CD14-positive monocyte (primary cell): ENCODE measurements at regions not wholly inside any gene's neighbourhood (a gene's known extent, or its start where the extent isn't known, plus 50 kb on each side); places are given as distances from the start of the nearest gene placed in this dataset.

Experiments used
- DNase-seq, 3 donors: peaks; one replicate each; pipeline ENCODE4 v3.0.0-alpha.2; 2011 to 2022
- H2AFZ ChIP-seq: 2 replicates; pipeline ENCODE4 v1.6.0; 2012; ENCODE audit warnings: mild to moderate bottlenecking, low read depth, low read length, inconsistent platforms; ENCODE audit not compliant: insufficient read depth, poor library complexity, severe bottlenecking
- H3K27ac ChIP-seq, 2 donors: 1 replicate in 1 of 2; 2 replicates in 1 of 2; pipeline ENCODE4 v1.5.1; 2012 to 2013; ENCODE audit warnings: low read length in 2 of 2, control low read depth in 1 of 2, inconsistent platforms in 1 of 2, low read depth in 1 of 2, mild to moderate bottlenecking in 1 of 2
- H3K27me3 ChIP-seq, 2 donors: one replicate each; pipeline versions ENCODE4 v1.6.0 to v1.6.1; 2011 to 2013; ENCODE audit warnings: low read length in 2 of 2; ENCODE audit not compliant: control insufficient read depth in 2 of 2, insufficient read depth in 2 of 2
- H3K36me3 ChIP-seq, 2 donors: replicated peaks in 1 of 2; 1 replicate in 1 of 2; 2 replicates in 1 of 2; pipeline versions ENCODE4 v1.5.1 to v1.6.1; 2012 to 2013; ENCODE audit warnings: low read length in 2 of 2, control low read depth in 1 of 2, inconsistent platforms in 1 of 2, mild to moderate bottlenecking in 1 of 2; ENCODE audit not compliant: insufficient read depth in 2 of 2, control insufficient read depth in 1 of 2
- H3K4me1 ChIP-seq, 2 donors: 1 replicate in 1 of 2; 2 replicates in 1 of 2; pipeline versions ENCODE4 v1.5.1 to v1.6.1; 2012 to 2013; ENCODE audit warnings: low read length in 2 of 2, control low read depth in 1 of 2, inconsistent platforms in 1 of 2, mild to moderate bottlenecking in 1 of 2, moderate library complexity in 1 of 2; ENCODE audit not compliant: insufficient read depth in 2 of 2, control insufficient read depth in 1 of 2
- H3K4me2 ChIP-seq: replicated peaks from 2 replicates; pipeline ENCODE3; 2012; ENCODE audit warnings: low read length, moderate library complexity, mild to moderate bottlenecking; ENCODE audit not compliant: poor library complexity, severe bottlenecking; ENCODE audit errors: extremely low read depth
- H3K4me3 ChIP-seq, 3 experiments: fragments of 200-600 bp in 1 of 3; sonication (generic) in 1 of 3; replicated peaks in 1 of 3; 1 replicate in 2 of 3; 2 replicates in 1 of 3; pipeline ENCODE4 v1.5.1; 2011 to 2013; ENCODE audit warnings: low read length in 3 of 3, mild to moderate bottlenecking in 3 of 3, control low read depth in 2 of 3, low read depth in 2 of 3, inconsistent platforms in 1 of 3, moderate library complexity in 1 of 3
- H3K79me2 ChIP-seq: 2 replicates; pipeline ENCODE4 v1.6.0; 2012; ENCODE audit warnings: mild to moderate bottlenecking, control low read depth, inconsistent platforms, low read length, moderate library complexity; ENCODE audit not compliant: insufficient read depth
- H3K9ac ChIP-seq: 2 replicates; pipeline ENCODE4 v1.6.0; 2017; ENCODE audit warnings: low read length, mild to moderate bottlenecking; ENCODE audit not compliant: insufficient read depth, poor library complexity, severe bottlenecking
- H3K9me3 ChIP-seq, 2 donors: replicated peaks in 1 of 2; 1 replicate in 1 of 2; 2 replicates in 1 of 2; pipeline versions ENCODE4 v1.5.1 to v1.6.1; 2012 to 2013; ENCODE audit warnings: low read length in 2 of 2, control low read depth in 1 of 2; ENCODE audit not compliant: control insufficient read depth in 1 of 2, insufficient read depth in 1 of 2
- H4K20me1 ChIP-seq: 2 replicates; pipeline ENCODE4 v1.6.0; 2012; ENCODE audit warnings: mild to moderate bottlenecking, low read length, control low read depth, moderate library complexity; ENCODE audit not compliant: insufficient read depth
- H3K27ac Mint-ChIP-seq, 7 donors: one replicate each; pipeline ENCODE4 v1.8.0; 2020; ENCODE audit warnings: mild to moderate bottlenecking in 7 of 7, mixed read lengths in 7 of 7, moderate library complexity in 6 of 7, inconsistent platforms in 2 of 7
- H3K27me3 Mint-ChIP-seq, 3 donors: one replicate each; pipeline ENCODE4 v1.8.0; 2021 to 2022; ENCODE audit warnings: low read depth in 3 of 3, mild to moderate bottlenecking in 3 of 3, mixed read lengths in 3 of 3, moderate library complexity in 3 of 3, inconsistent platforms in 1 of 3
- H3K36me3 Mint-ChIP-seq, 2 donors: one replicate each; pipeline ENCODE4 v1.8.0; 2020; ENCODE audit warnings: mixed read lengths in 2 of 2, inconsistent platforms in 1 of 2, mild to moderate bottlenecking in 1 of 2
- H3K4me1 Mint-ChIP-seq: one replicate; pipeline ENCODE4 v1.8.0; 2020; ENCODE audit warnings: mild to moderate bottlenecking, mixed read lengths
- H3K4me3 Mint-ChIP-seq, 2 donors: one replicate each; pipeline ENCODE4 v1.8.0; 2020; ENCODE audit warnings: mild to moderate bottlenecking in 2 of 2, mixed read lengths in 2 of 2, moderate library complexity in 1 of 2
- H3K9me3 Mint-ChIP-seq, 7 donors: one replicate each; pipeline ENCODE4 v1.8.0; 2020 to 2022; ENCODE audit warnings: mixed read lengths in 7 of 7, mild to moderate bottlenecking in 6 of 7, moderate library complexity in 6 of 7, inconsistent platforms in 2 of 7
- WGBS: methylation state at CpG from one replicate; pipeline ENCODE4 v1.1.5; 2013; ENCODE audit warnings: missing lambda C conversion rate; ENCODE audit not compliant: insufficient coverage; 5-methylcytosine and 5-hydroxymethylcytosine counted together
- intact Hi-C, 2 donors: fragments of 100-400 bp; cut with micrococcal nuclease; formaldehyde crosslinking; loops; one replicate each; pipeline versions ENCODE4 v1.15.0 to v1.15.1; 2023
- TF ChIP-seq, protein P1 (sequence below): fragments of 200-600 bp; IDR thresholded peaks from one replicate; pipeline ENCODE4 v1.8.0; 2022; ENCODE audit warnings: antibody characterized with exemption, mild to moderate bottlenecking

- 100% methylated on average over 1 of the region's 3 CpGs for WGBS
- H4K20me1 ChIP-seq, result no peaks in the 10 kb centered on the region
- intact Hi-C loops, result no loop called here
- no peaks in the 10 kb centered on the region for H3K9me3 ChIP-seq
- no peaks in the 10 kb centered on the region for H3K79me2 ChIP-seq
- H2AFZ ChIP-seq, result no peak overlapping the region
- H3K9ac ChIP-seq, result no peak overlapping the region
- H3K4me2 ChIP-seq, result no peak overlapping the region
- H3K4me3 ChIP-seq, result no peak overlapping the region
- no peak overlapping the region for H3K27ac ChIP-seq
- Mint-ChIP-seq H3K27ac (no peak overlapping the region), H3K4me1 (peaks cover 5% of the 10 kb centered on the region), H3K36me3 (no peaks in the 10 kb centered on the region), H3K27me3 (peaks cover 0 to 3% (median 2%) of the 10 kb centered on the region in 3 donors), H3K9me3 (peaks cover 0 to 3% (median 0%) of the 10 kb centered on the region in 7 donors), H3K4me3 (no peak overlapping the region)
- H3K27me3 ChIP-seq, result no peaks in the 10 kb centered on the region
- no peaks in the 10 kb centered on the region for H3K36me3 ChIP-seq
- DNase-seq, result no peak
- TF ChIP-seq, protein P1, sequence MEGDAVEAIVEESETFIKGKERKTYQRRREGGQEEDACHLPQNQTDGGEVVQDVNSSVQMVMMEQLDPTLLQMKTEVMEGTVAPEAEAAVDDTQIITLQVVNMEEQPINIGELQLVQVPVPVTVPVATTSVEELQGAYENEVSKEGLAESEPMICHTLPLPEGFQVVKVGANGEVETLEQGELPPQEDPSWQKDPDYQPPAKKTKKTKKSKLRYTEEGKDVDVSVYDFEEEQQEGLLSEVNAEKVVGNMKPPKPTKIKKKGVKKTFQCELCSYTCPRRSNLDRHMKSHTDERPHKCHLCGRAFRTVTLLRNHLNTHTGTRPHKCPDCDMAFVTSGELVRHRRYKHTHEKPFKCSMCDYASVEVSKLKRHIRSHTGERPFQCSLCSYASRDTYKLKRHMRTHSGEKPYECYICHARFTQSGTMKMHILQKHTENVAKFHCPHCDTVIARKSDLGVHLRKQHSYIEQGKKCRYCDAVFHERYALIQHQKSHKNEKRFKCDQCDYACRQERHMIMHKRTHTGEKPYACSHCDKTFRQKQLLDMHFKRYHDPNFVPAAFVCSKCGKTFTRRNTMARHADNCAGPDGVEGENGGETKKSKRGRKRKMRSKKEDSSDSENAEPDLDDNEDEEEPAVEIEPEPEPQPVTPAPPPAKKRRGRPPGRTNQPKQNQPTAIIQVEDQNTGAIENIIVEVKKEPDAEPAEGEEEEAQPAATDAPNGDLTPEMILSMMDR, result peak; percentile 27
- H3K4me1 ChIP-seq, result no peaks in the 10 kb centered on the region
These were observed 91.9 kb upstream of the MS4A8 start for GRCh38 chr11:60607483-60607882.

GRCh38 chr11:60609632-60610031 is 89.8 kb upstream of the MS4A8 start:
- no peaks in the 10 kb centered on the region for H3K36me3 Mint-ChIP-seq
- H3K27me3 Mint-ChIP-seq, result peaks cover 0 to 8% (median 2%) of the 10 kb centered on the region in 3 donors
- Histone ChIP-seq H4K20me1 (no peaks in the 10 kb centered on the region), H3K27ac (no peak overlapping the region), H3K79me2 (no peaks in the 10 kb centered on the region), H3K4me1 (no peaks in the 10 kb centered on the region), H3K9me3 (no peaks in the 10 kb centered on the region), H3K9ac (no peak overlapping the region), H3K27me3 (no peaks in the 10 kb centered on the region), H3K4me3 (no peak overlapping the region), H3K36me3 (no peaks in the 10 kb centered on the region), H2AFZ (no peak overlapping the region), H3K4me2 (no peak overlapping the region)
- peaks cover 5% of the 10 kb centered on the region for H3K4me1 Mint-ChIP-seq
- H3K9me3 Mint-ChIP-seq, result peaks cover 0 to 3% (median 0%) of the 10 kb centered on the region in 7 donors
- DNase-seq, result no peak
- TF ChIP-seq, protein P1, result no peak
- H3K27ac Mint-ChIP-seq, result no peak overlapping the region
- intact Hi-C loops, result loop anchor here in 1 of 2 donors (10.0 kb wide), 1 partner anchor 265 kb away; no protein-coding TSS in a partner anchor
- H3K4me3 Mint-ChIP-seq, result no peak overlapping the region
- no CpG with 5 or more reads among the region's 3 CpGs for WGBS
